ENCODE measurements at regions not wholly inside any gene's neighbourhood (a gene's known extent, or its start where the extent isn't known, plus 50 kb on each side); places are given as distances from the start of the nearest gene placed in this dataset.

GRCh38 chr5:176151281-176151680, 86.9 kb upstream of the SIMC1 start:
- DNase-seq: no peak

GRCh38 chr5:176152191-176152929, 85.9 kb upstream of the SIMC1 start:
- no peak for DNase-seq

GRCh38 chr5:176152930-176153311, 85.3 kb upstream of the SIMC1 start:
- DNase-seq: no peak

- no peak for DNase-seq
Measured at GRCh38 chr5:176153741-176154140, 84.5 kb upstream of the SIMC1 start.

GRCh38 chr5:176154821-176155220, 83.4 kb upstream of the SIMC1 start:
- DNase-seq: no peak

- DNase-seq: no peak
Measured at GRCh38 chr5:176155922-176156359, 82.3 kb upstream of the SIMC1 start.

GRCh38 chr5:176157656-176158055, 80.6 kb upstream of the SIMC1 start:
- no peak for DNase-seq

GRCh38 chr5:176161431-176161830, 76.8 kb upstream of the SIMC1 start:
- DNase-seq: no peak

- no peak for DNase-seq
Measured at GRCh38 chr5:176162198-176162597, 76.0 kb upstream of the SIMC1 start.

GRCh38 chr5:176162888-176163287, 75.3 kb upstream of the SIMC1 start:
- no peak for DNase-seq

- no peak for DNase-seq
Measured at GRCh38 chr5:176166427-176166826, 71.8 kb upstream of the SIMC1 start.

GRCh38 chr5:176167800-176168199, 70.4 kb upstream of the SIMC1 start:
- DNase-seq: no peak

GRCh38 chr5:176169393-176170063, 68.7 kb upstream of the SIMC1 start:
- no peak for DNase-seq

- DNase-seq: no peak
Measured at GRCh38 chr5:176170084-176170483, 68.1 kb upstream of the SIMC1 start.

GRCh38 chr5:176171171-176171760, 67.0 kb upstream of the SIMC1 start:
- no peak for DNase-seq

- DNase-seq: no peak
Measured at GRCh38 chr5:176172246-176172645, 66.0 kb upstream of the SIMC1 start.

- DNase-seq: no peak
Measured at GRCh38 chr5:176173647-176174046, 64.6 kb upstream of the SIMC1 start.

GRCh38 chr5:176174345-176175025, 63.7 kb upstream of the SIMC1 start:
- no peak for DNase-seq

GRCh38 chr5:176175101-176175852, 62.9 kb upstream of the SIMC1 start:
- DNase-seq: no peak

- no peak for DNase-seq
Measured at GRCh38 chr5:176176231-176176630, 62.0 kb upstream of the SIMC1 start.

GRCh38 chr5:176178789-176179188, 59.4 kb upstream of the SIMC1 start:
- DNase-seq: no peak

- no peak for DNase-seq
Measured at GRCh38 chr5:176180339-176180738, 57.9 kb upstream of the SIMC1 start.

- DNase-seq: no peak
Measured at GRCh38 chr5:176180781-176181180, 57.4 kb upstream of the SIMC1 start.
